Caco-2 (cell line): ENCODE measurements at regions not wholly inside any gene's neighbourhood (a gene's known extent, or its start where the extent isn't known, plus 50 kb on each side); places are given as distances from the start of the nearest gene placed in this dataset.

Experiments used
- BruUV-seq: library from RNA; stranded (reverse); fragments of 400-500 nt; replicated peaks from 2 replicates; lab custom pipeline; 2021; lab: Mats Ljungman, UMichigan
- CTCF ChIA-PET: fragments of 300-600 bp; sonication (Branson Sonifier 250); formaldehyde crosslinking; loops from one replicate; lab custom pipeline; 2022; ENCODE audit warnings: antibody characterized with exemption; lab: Charles Lee
- POLR2A ChIA-PET: fragments of 300-600 bp; sonication (Branson Sonifier 250); formaldehyde crosslinking; loops from one replicate; lab custom pipeline; 2022; ENCODE audit warnings: antibody characterized with exemption; lab: Charles Lee
- DNase-seq, 2 experiments: peaks; one replicate each; pipeline versions ENCODE4 v3.0.0 to v3.0.0-alpha.2; 2020 to 2022
- H3K27me3 ChIP-seq: replicated peaks from 2 replicates; pipeline ENCODE4 v1.6.0; 2011; ENCODE audit warnings: low read length; ENCODE audit not compliant: control insufficient read depth, insufficient read depth
- H3K36me3 ChIP-seq: 2 replicates; pipeline ENCODE4 v1.5.1; 2011; ENCODE audit warnings: low read length; ENCODE audit not compliant: control insufficient read depth, insufficient read depth
- H3K4me1 ChIP-seq: fragments of 250-450 bp; sonication (Bioruptor Pico); 2 replicates; pipeline ENCODE4 v1.5.1; 2020; ENCODE audit warnings: mild to moderate bottlenecking
- H3K4me3 ChIP-seq: 2 replicates; pipeline ENCODE4 v1.5.1; 2011; ENCODE audit warnings: low read depth, mild to moderate bottlenecking, control low read depth, low read length
- H3K9me3 ChIP-seq: fragments of 250-450 bp; sonication (Bioruptor Pico); 2 replicates; pipeline ENCODE4 v1.5.1; 2020; ENCODE audit warnings: mild to moderate bottlenecking, moderate library complexity
- H3K27ac Mint-ChIP-seq: one replicate; pipeline ENCODE4 v1.8.0; 2022; ENCODE audit warnings: mixed read lengths; ENCODE audit not compliant: unreplicated experiment
- H3K27me3 Mint-ChIP-seq: one replicate; pipeline ENCODE4 v1.8.0; 2022; ENCODE audit warnings: mixed read lengths; ENCODE audit not compliant: insufficient read depth, unreplicated experiment
- H3K36me3 Mint-ChIP-seq: one replicate; pipeline ENCODE4 v1.8.0; 2022; ENCODE audit warnings: mild to moderate bottlenecking, mixed read lengths; ENCODE audit not compliant: insufficient read depth, unreplicated experiment
- H3K4me1 Mint-ChIP-seq: one replicate; pipeline ENCODE4 v1.8.0; 2022; ENCODE audit warnings: low read depth, mixed read lengths; ENCODE audit not compliant: unreplicated experiment
- H3K4me3 Mint-ChIP-seq: one replicate; pipeline ENCODE4 v1.8.0; 2022; ENCODE audit warnings: mild to moderate bottlenecking, moderate library complexity, mixed read lengths; ENCODE audit not compliant: unreplicated experiment
- H3K9me3 Mint-ChIP-seq: one replicate; pipeline ENCODE4 v1.8.0; 2022; ENCODE audit warnings: mixed read lengths; ENCODE audit not compliant: unreplicated experiment
- intact Hi-C: fragments of 100-400 bp; cut with micrococcal nuclease; formaldehyde crosslinking; loops from one replicate; pipeline ENCODE4 v1.10.0; 2022; ENCODE audit not compliant: unreplicated experiment
- TF ChIP-seq, protein P1 (sequence below), 2 experiments: fragments of 200-600 bp in 1 of 2; IDR thresholded peaks; 1 replicate in 1 of 2; 2 replicates in 1 of 2; pipeline versions ENCODE4 v1.5.1 to v1.8.0; 2011 to 2022; ENCODE audit warnings: antibody characterized with exemption in 1 of 2, control low read depth in 1 of 2, inconsistent platforms in 1 of 2, low read depth in 1 of 2, low read length in 1 of 2, mild to moderate bottlenecking in 1 of 2, moderate library complexity in 1 of 2; ENCODE audit not compliant: insufficient read depth in 1 of 2, severe bottlenecking in 1 of 2, unreplicated experiment in 1 of 2

DNA sequence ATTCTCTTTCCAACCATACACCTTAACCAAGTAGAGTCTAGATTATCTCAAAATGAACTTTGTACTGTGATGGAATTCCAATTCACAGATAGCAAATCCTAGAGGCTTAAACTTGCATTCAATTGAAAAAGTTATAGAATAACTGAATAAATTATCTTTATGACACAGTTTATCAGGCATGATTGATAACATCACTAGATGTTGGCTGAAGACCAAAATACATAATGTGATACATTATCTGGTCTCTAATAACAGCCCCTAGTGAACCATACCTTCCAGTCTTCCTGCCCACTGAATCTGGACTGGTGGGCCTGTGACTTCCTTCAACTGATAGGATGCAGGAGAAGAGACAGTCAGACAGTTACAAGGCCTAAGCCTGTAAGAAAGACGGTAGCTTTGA, 165.2 kb upstream of the CMC1 start:
- Mint-ChIP-seq H3K4me1 (peaks cover 10% of the 10 kb centered on the region), H3K9me3 (no peaks in the 10 kb centered on the region), H3K36me3 (no peaks in the 10 kb centered on the region), H3K27me3 (peaks cover 2% of the 10 kb centered on the region), H3K27ac (no peak overlapping the region), H3K4me3 (no peak overlapping the region)
- no TSS peak for BruUV-seq
- Histone ChIP-seq H3K4me1 (peaks cover 14% of the 10 kb centered on the region), H3K4me3 (no peak overlapping the region), H3K27me3 (no peaks in the 10 kb centered on the region), H3K36me3 (no peaks in the 10 kb centered on the region), H3K9me3 (no peaks in the 10 kb centered on the region)
- POLR2A ChIA-PET: no interaction called here
- DNase-seq: no peak
- CTCF ChIA-PET: no interaction called here
- TF ChIP-seq, protein P1, sequence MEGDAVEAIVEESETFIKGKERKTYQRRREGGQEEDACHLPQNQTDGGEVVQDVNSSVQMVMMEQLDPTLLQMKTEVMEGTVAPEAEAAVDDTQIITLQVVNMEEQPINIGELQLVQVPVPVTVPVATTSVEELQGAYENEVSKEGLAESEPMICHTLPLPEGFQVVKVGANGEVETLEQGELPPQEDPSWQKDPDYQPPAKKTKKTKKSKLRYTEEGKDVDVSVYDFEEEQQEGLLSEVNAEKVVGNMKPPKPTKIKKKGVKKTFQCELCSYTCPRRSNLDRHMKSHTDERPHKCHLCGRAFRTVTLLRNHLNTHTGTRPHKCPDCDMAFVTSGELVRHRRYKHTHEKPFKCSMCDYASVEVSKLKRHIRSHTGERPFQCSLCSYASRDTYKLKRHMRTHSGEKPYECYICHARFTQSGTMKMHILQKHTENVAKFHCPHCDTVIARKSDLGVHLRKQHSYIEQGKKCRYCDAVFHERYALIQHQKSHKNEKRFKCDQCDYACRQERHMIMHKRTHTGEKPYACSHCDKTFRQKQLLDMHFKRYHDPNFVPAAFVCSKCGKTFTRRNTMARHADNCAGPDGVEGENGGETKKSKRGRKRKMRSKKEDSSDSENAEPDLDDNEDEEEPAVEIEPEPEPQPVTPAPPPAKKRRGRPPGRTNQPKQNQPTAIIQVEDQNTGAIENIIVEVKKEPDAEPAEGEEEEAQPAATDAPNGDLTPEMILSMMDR (IDR thresholded peaks at IDR 0.05; ENCODE audit: insufficient read depth in 1 of 2, low read depth in 1 of 2, low read length in 1 of 2, severe bottlenecking in 1 of 2, unreplicated experiment in 1 of 2): no peak
- intact Hi-C loops: loop anchor here (2.0 kb wide), 1 partner anchor 211 kb away; no protein-coding TSS in a partner anchor

DNA sequence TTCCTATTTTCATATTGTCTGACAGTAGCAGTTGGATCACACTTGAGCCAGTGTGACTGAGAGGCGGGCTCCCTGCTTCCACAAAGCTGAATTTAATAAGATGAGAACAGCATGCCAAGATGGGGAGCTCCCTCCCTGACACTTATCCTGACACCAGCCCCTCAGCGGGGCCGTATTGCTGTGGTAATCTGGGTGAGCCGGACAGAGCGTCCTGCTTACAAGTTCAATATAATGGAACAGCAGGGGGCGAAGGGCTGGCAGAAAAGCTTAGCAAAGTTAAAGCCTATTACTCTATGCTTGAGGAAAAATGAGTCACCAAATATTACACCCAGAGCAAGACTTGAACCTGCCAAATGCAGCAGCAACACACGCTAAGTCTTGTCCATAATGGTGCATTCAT, 163.8 kb upstream of the CMC1 start:
- Mint-ChIP-seq H3K27me3 (peaks cover 5% of the 10 kb centered on the region), H3K27ac (no peak overlapping the region), H3K9me3 (no peaks in the 10 kb centered on the region), H3K4me3 (no peak overlapping the region), H3K36me3 (no peaks in the 10 kb centered on the region), H3K4me1 (peaks cover 10% of the 10 kb centered on the region)
- no peaks in the 10 kb centered on the region for H3K27me3 ChIP-seq
- no peak for DNase-seq
- H3K9me3 ChIP-seq: no peaks in the 10 kb centered on the region
- intact Hi-C loops: loop anchor here (2.0 kb wide), 1 partner anchor 209 kb away; no protein-coding TSS in a partner anchor
- no peaks in the 10 kb centered on the region for H3K36me3 ChIP-seq
- BruUV-seq: no TSS peak
- POLR2A ChIA-PET: no interaction called here
- H3K4me1 ChIP-seq: peaks cover 14% of the 10 kb centered on the region
- TF ChIP-seq, protein P1 (IDR thresholded peaks at IDR 0.05; ENCODE audit: insufficient read depth in 1 of 2, low read depth in 1 of 2, low read length in 1 of 2, severe bottlenecking in 1 of 2, unreplicated experiment in 1 of 2): no peak
- H3K4me3 ChIP-seq: no peak overlapping the region
- CTCF ChIA-PET: no interaction called here

DNA sequence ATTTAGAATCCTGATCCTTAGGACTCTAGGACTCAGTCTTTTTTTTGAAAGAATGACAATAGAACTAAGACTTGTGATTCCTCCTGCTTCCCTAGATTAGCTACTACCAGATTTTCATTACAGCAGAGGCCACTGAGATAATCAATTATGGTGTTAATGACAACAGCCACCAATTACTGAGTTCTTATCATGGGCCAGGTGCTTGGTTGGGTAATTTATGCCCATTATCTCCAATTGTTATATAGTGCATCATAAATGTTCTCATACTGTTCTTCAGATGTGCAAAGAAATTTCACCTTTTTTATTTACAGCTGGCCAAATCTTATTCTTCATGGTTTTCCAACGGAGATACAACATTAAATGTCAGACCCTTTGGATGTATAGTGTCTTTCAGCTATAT, 162.9 kb upstream of the CMC1 start:
- Histone ChIP-seq H3K4me1 (peaks cover 14% of the 10 kb centered on the region), H3K4me3 (no peak overlapping the region), H3K36me3 (no peaks in the 10 kb centered on the region), H3K9me3 (no peaks in the 10 kb centered on the region), H3K27me3 (no peaks in the 10 kb centered on the region)
- H3K27ac Mint-ChIP-seq: no peak overlapping the region
- H3K27me3 Mint-ChIP-seq: peaks cover 3% of the 10 kb centered on the region
- ChIA-PET CTCF (no interaction called here), POLR2A (no interaction called here)
- DNase-seq: no peak
- peaks cover 10% of the 10 kb centered on the region for H3K4me1 Mint-ChIP-seq
- BruUV-seq: no TSS peak
- intact Hi-C loops: no loop called here
- no peak overlapping the region for H3K4me3 Mint-ChIP-seq
- no peaks in the 10 kb centered on the region for H3K9me3 Mint-ChIP-seq
- no peaks in the 10 kb centered on the region for H3K36me3 Mint-ChIP-seq
- TF ChIP-seq, protein P1 (IDR thresholded peaks at IDR 0.05; ENCODE audit: insufficient read depth in 1 of 2, low read depth in 1 of 2, low read length in 1 of 2, severe bottlenecking in 1 of 2, unreplicated experiment in 1 of 2): no peak
